Muscle layer of colon (tissue), 2 donors: ENCODE measurements at regions not wholly inside any gene's neighbourhood (a gene's known extent, or its start where the extent isn't known, plus 50 kb on each side); places are given as distances from the start of the nearest gene placed in this dataset.
"Not testable (repeated sequence)": the region's sequence is repeated elsewhere in the genome, so short reads cannot be mapped to it uniquely, and the experiment has no call there.

Experiments used
- H3K27ac ChIP-seq: one replicate; pipeline ENCODE4 v1.7.0; 2013; ENCODE audit warnings: low read depth, mild to moderate bottlenecking, low read length, moderate library complexity
- H3K27me3 ChIP-seq, 2 donors: one replicate each; pipeline ENCODE4 v1.7.0; 2013; ENCODE audit warnings: low read length in 2 of 2, mild to moderate bottlenecking in 2 of 2; ENCODE audit not compliant: insufficient read depth in 2 of 2, control insufficient read depth in 1 of 2
- H3K36me3 ChIP-seq: one replicate; pipeline ENCODE4 v1.7.0; 2013; ENCODE audit warnings: mild to moderate bottlenecking, low read length; ENCODE audit not compliant: insufficient read depth
- H3K4me1 ChIP-seq: one replicate; pipeline ENCODE4 v1.7.0; 2013; ENCODE audit warnings: mild to moderate bottlenecking, low read length; ENCODE audit not compliant: insufficient read depth
- H3K4me3 ChIP-seq, 2 donors: one replicate each; pipeline ENCODE4 v1.7.0; 2013; ENCODE audit warnings: low read length in 2 of 2, low read depth in 1 of 2, mild to moderate bottlenecking in 1 of 2, moderate library complexity in 1 of 2
- H3K9ac ChIP-seq: one replicate; pipeline ENCODE4 v1.7.0; 2013; ENCODE audit warnings: low read length
- H3K9me3 ChIP-seq: one replicate; pipeline ENCODE4 v1.7.0; 2013; ENCODE audit warnings: mild to moderate bottlenecking, low read length
- donor health status: abdominal sarcoma.
- donor health status: Adenocarcinoma of cecum.

- Histone ChIP-seq H3K4me3 (no peak overlapping the region), H3K4me1 (no peaks in the 10 kb centered on the region), H3K9ac (no peak overlapping the region), H3K9me3 (no peaks in the 10 kb centered on the region), H3K27me3 (no peaks in the 10 kb centered on the region), H3K27ac (no peak overlapping the region), H3K36me3 (no peaks in the 10 kb centered on the region)
These were observed 157.2 kb upstream of the EEA1 start for GRCh38 chr12:93086288-93086727.

DNA sequence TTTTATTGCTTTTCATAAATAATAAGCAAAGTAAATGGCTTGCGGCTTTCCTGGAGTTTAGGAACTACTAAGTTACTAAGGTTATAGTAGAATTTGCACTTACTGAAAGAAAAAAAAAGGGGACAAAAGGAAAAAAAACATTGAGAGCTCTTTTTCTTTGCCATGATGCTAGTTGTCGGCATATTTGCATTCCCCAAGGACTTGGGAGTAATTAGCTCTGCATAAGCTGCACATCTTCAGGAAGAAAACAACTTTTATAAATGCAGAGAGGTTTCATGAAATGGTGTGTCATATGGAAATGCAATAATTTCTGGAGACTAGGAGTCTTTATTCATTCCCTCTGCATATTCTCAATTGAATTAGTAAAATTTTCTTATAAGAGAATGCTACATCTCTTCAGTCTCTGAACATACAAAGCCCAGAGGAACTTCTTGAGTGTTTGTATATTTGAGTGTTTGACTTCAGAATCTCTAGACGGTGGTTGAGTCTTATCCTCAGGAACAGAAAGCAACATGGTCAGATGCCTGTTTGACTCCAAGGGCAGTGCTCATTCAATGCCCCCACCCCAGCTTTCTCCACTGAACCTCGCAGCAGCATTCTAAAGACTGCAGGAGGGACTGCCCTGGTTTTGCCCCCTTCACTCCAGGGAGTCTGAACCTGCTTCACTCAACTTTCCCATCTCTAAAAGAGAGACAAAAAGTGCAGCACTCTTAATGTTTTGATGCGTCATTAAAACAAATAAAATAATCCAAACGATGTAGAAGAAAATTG is 158.9 kb upstream of the EEA1 start:
- Histone ChIP-seq H3K9ac (no peak overlapping the region), H3K27me3 (no peaks in the 10 kb centered on the region), H3K27ac (no peak overlapping the region), H3K4me1 (no peaks in the 10 kb centered on the region), H3K9me3 (no peaks in the 10 kb centered on the region), H3K36me3 (no peaks in the 10 kb centered on the region), H3K4me3 (no peak overlapping the region)

DNA sequence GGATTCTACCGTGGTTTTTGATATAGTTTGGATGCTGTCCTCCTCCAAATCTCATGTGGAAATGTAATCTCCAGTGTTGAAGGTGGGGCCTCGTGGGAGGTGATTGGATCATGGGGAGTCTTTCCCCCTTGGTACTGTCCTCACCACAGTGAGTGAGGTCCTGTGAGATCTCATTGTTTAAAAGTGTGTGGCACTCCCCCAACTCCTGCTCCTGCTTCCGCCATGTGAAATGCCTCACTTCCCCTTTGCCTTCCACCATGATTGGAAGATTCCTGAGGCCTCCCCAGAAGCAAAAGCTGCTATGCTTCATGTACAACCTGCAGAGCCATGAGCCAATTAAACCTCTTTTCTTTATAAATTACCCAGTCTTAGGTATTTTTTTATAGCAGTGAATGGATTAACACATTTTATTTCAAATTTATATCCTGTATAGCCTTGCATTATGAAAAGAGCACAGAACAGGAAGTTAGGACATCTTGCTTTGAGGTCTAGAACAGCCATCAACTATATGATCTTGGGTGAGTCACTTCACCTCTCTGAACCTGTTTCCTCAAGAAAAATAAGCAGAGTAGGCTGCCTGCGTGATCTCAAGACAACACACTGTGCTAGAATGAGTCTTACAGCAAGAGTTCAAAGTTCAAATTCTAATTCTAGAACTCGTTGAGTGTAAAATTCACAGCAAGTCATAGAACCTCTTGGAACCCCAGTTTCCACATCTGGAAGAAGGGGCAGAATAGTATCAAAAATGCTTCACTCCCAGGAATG is 160.9 kb upstream of the EEA1 start:
- Histone ChIP-seq H3K4me3 (no peak overlapping the region), H3K4me1 (no peaks in the 10 kb centered on the region), H3K9me3 (no peaks in the 10 kb centered on the region), H3K9ac (no peak overlapping the region), H3K36me3 (no peaks in the 10 kb centered on the region), H3K27ac (no peak overlapping the region), H3K27me3 (no peaks in the 10 kb centered on the region)

- no peak overlapping the region for H3K4me3 ChIP-seq
- H3K27ac ChIP-seq: no peak overlapping the region
- no peaks in the 10 kb centered on the region for H3K4me1 ChIP-seq
These were observed 161.7 kb upstream of the EEA1 start for GRCh38 chr12:93090731-93091172.

GRCh38 chr12:93091886-93092648 is 163.0 kb upstream of the EEA1 start:
- Histone ChIP-seq H3K27ac (no peak overlapping the region), H3K4me3 (no peak overlapping the region), H3K9ac (no peak overlapping the region), H3K9me3 (no peaks in the 10 kb centered on the region), H3K36me3 (no peaks in the 10 kb centered on the region), H3K27me3 (no peaks in the 10 kb centered on the region), H3K4me1 (no peaks in the 10 kb centered on the region)

More at GRCh38 chr12:93090731-93091172, 161.7 kb upstream of the EEA1 start:
- Histone ChIP-seq H3K27me3 (no peaks in the 10 kb centered on the region), H3K9me3 (no peaks in the 10 kb centered on the region), H3K9ac (no peak overlapping the region), H3K36me3 (no peaks in the 10 kb centered on the region)

- H3K36me3 ChIP-seq: no peaks in the 10 kb centered on the region
- H3K4me1 ChIP-seq: no peaks in the 10 kb centered on the region
- H3K27ac ChIP-seq: no peak overlapping the region
- H3K9me3 ChIP-seq: no peaks in the 10 kb centered on the region
- H3K4me3 ChIP-seq: no peak overlapping the region
- H3K9ac ChIP-seq: no peak overlapping the region
- no peaks in the 10 kb centered on the region for H3K27me3 ChIP-seq
These were observed 163.5 kb upstream of the EEA1 start for GRCh38 chr12:93092649-93092945.

GRCh38 chr12:93093243-93093642 is 164.1 kb upstream of the EEA1 start:
- Histone ChIP-seq H3K27ac (no peak overlapping the region), H3K9me3 (no peaks in the 10 kb centered on the region), H3K4me1 (no peaks in the 10 kb centered on the region)

DNA sequence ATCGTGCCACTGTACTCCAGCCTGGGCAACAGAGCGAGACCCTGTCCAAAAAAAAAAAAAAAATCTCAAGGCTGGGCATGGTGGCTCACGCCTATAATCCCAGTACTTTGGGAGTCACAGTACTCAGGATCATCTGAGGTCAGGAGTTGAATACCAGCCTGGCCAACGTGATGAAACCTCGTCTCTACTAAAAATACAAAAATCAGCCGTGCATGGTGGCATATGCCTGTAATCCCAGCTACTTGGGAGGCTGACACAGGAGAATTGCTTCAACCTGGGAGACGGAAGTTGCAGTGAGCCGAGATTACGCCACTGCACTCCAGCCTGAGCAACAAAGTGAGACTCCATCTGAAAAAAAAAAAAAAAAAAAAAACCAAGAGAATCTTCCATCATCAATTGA is 165.1 kb upstream of the EEA1 start:
- not testable (repeated sequence) for H3K4me3 ChIP-seq

More at GRCh38 chr12:93093243-93093642, 164.1 kb upstream of the EEA1 start:
- H3K4me3 ChIP-seq: no peak overlapping the region
- H3K27me3 ChIP-seq: no peaks in the 10 kb centered on the region
- H3K36me3 ChIP-seq: no peaks in the 10 kb centered on the region
- no peak overlapping the region for H3K9ac ChIP-seq

GRCh38 chr12:93094988-93095737 is 166.1 kb upstream of the EEA1 start:
- Histone ChIP-seq H3K27ac (no peak overlapping the region), H3K4me1 (no peaks in the 10 kb centered on the region), H3K4me3 (no peak overlapping the region), H3K27me3 (no peaks in the 10 kb centered on the region), H3K9ac (no peak overlapping the region), H3K9me3 (no peaks in the 10 kb centered on the region), H3K36me3 (no peaks in the 10 kb centered on the region)

More for the DNA sequence above, 165.1 kb upstream of the EEA1 start:
- not testable (repeated sequence) for H3K27ac ChIP-seq, H3K9me3 ChIP-seq, H3K36me3 ChIP-seq, H3K27me3 ChIP-seq, H3K4me1 ChIP-seq, H3K9ac ChIP-seq

DNA sequence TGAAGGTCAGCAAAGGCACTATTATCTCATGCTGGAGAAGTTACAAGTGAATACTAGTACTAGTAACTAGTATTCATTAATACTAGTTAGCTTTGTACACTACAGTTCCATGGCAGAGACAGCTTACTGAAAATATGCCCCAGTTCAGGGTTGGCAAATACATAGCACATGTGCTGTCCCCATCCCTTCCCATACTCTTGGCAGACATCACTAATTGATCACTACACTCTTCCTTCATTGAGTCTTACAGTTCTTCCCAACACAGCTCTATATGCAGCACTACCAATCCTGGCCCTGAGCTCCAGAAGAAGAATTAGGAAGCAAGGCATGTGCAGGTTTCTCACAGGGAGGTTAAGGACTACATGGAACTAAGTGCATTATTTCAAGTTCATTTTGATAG is 168.3 kb upstream of the EEA1 start:
- Histone ChIP-seq H3K36me3 (no peaks in the 10 kb centered on the region), H3K4me3 (no peak overlapping the region), H3K27ac (no peak overlapping the region), H3K9ac (no peak overlapping the region), H3K9me3 (no peaks in the 10 kb centered on the region), H3K27me3 (no peaks in the 10 kb centered on the region), H3K4me1 (peaks cover 9% of the 10 kb centered on the region)

DNA sequence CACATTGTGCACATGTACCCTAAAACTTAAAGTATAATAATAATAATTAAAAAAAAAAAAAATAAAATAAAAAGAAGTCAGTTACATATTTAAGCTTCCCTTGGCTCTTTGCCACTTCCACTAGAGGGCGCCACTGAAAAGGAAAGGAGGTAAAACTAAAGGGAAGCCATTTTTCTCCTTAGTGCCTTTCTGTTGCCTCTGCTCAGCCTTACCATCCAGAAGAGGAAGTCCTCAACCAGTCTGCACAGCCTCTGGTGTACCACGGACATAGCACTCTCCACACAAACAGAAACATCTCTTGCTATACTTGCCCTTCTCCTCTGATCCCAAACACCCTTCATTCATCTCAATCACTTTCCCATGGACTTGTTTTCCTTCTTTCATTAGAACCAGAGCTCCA is 169.0 kb upstream of the EEA1 start:
- Histone ChIP-seq H3K9ac (no peak overlapping the region), H3K36me3 (no peaks in the 10 kb centered on the region), H3K4me1 (peaks cover 11% of the 10 kb centered on the region), H3K4me3 (no peak overlapping the region), H3K27ac (no peak overlapping the region), H3K27me3 (no peaks in the 10 kb centered on the region), H3K9me3 (no peaks in the 10 kb centered on the region)
